IMR-90 (cell line): ENCODE measurements at regions not wholly inside any gene's neighbourhood (a gene's known extent, or its start where the extent isn't known, plus 50 kb on each side); places are given as distances from the start of the nearest gene placed in this dataset.

Source experiments
- ATAC-seq: fragments of 200-7000 bp; cut with Tn5 transposase; 2 replicates; pipeline ENCODE4 v1.9.1; 2020; ENCODE audit warnings: low read depth, mild to moderate bottlenecking, moderate library complexity
- BruUV-seq: library from RNA; stranded (reverse); fragments of 400-500 nt; replicated peaks from 2 replicates; lab custom pipeline; 2021; lab: Mats Ljungman, UMichigan
- CTCF ChIA-PET: fragments of 300-600 bp; formaldehyde crosslinking; extraction: SDS; loops from one replicate; lab custom pipeline; 2021; ENCODE audit warnings: antibody characterized with exemption; lab: Yijun Ruan, JAX
- POLR2A ChIA-PET: fragments of 300-600 bp; sonication (Branson Sonifier 250); formaldehyde crosslinking; loops from one replicate; lab custom pipeline; 2022; ENCODE audit warnings: antibody characterized with exemption; ENCODE audit not compliant: unreplicated experiment; lab: Charles Lee
- DNase-seq: peaks from one replicate; pipeline ENCODE4 v3.0.0; 2013
- H2AFZ ChIP-seq: replicated peaks from 2 replicates; pipeline ENCODE3; 2013; ENCODE audit warnings: low read length, mild to moderate bottlenecking; ENCODE audit not compliant: poor library complexity
- H2AK5ac ChIP-seq: 2 replicates; pipeline ENCODE4 v1.6.1; 2013; ENCODE audit warnings: low read depth, low read length, inconsistent platforms
- H2AK9ac ChIP-seq: replicated peaks from 2 replicates; pipeline ENCODE3; 2013; ENCODE audit warnings: mild to moderate bottlenecking, low read depth, low read length, moderate library complexity; ENCODE audit not compliant: poor library complexity
- H2BK120ac ChIP-seq: 2 replicates; pipeline ENCODE4 v1.6.1; 2013; ENCODE audit warnings: low read depth, low read length, inconsistent platforms
- H2BK15ac ChIP-seq: 3 replicates; pipeline ENCODE4 v1.6.1; 2013; ENCODE audit warnings: low read depth, low read length, inconsistent platforms
- H2BK20ac ChIP-seq: 2 replicates; pipeline ENCODE4 v1.6.1; 2013; ENCODE audit warnings: low read depth, mild to moderate bottlenecking, inconsistent platforms, low read length, moderate library complexity
- H2BK5ac ChIP-seq: 2 replicates; pipeline ENCODE4 v1.6.1; 2013; ENCODE audit warnings: mild to moderate bottlenecking, low read depth, low read length, inconsistent platforms; ENCODE audit not compliant: poor library complexity, severe bottlenecking
- H3K14ac ChIP-seq: replicated peaks from 2 replicates; pipeline ENCODE4 v1.6.1; 2013; ENCODE audit warnings: low read depth, low read length, inconsistent platforms
- H3K18ac ChIP-seq: 2 replicates; pipeline ENCODE4 v1.6.1; 2013; ENCODE audit warnings: low read depth, low read length, control low read depth
- H3K23ac ChIP-seq: 2 replicates; pipeline ENCODE4 v1.6.1; 2013; ENCODE audit warnings: low read depth, low read length, inconsistent platforms
- H3K27ac ChIP-seq: 2 replicates; pipeline ENCODE4 v1.5.1; 2013; ENCODE audit warnings: mild to moderate bottlenecking, control low read depth, low read length; ENCODE audit not compliant: insufficient read depth
- H3K27me3 ChIP-seq: 2 replicates; pipeline ENCODE4 v1.6.1; 2013; ENCODE audit warnings: low read length; ENCODE audit not compliant: control insufficient read depth, insufficient read depth
- H3K36me3 ChIP-seq: 2 replicates; pipeline ENCODE4 v1.6.1; 2013; ENCODE audit warnings: low read length, mixed read lengths; ENCODE audit not compliant: control insufficient read depth, insufficient read depth
- H3K4ac ChIP-seq: 2 replicates; pipeline ENCODE4 v1.6.1; 2013; ENCODE audit warnings: low read depth, low read length, inconsistent platforms
- H3K4me1 ChIP-seq: 2 replicates; pipeline ENCODE4 v1.6.1; 2013; ENCODE audit warnings: low read length, mixed read lengths; ENCODE audit not compliant: control insufficient read depth, insufficient read depth
- H3K4me2 ChIP-seq: 2 replicates; pipeline ENCODE4 v1.6.1; 2013; ENCODE audit warnings: low read depth, mild to moderate bottlenecking, control low read depth, low read length, moderate library complexity
- H3K4me3 ChIP-seq: 2 replicates; pipeline ENCODE4 v1.5.1; 2013; ENCODE audit warnings: low read depth, mild to moderate bottlenecking, control low read depth, low read length, moderate library complexity; ENCODE audit not compliant: insufficient read depth
- H3K56ac ChIP-seq: 2 replicates; pipeline ENCODE4 v1.6.1; 2013; ENCODE audit warnings: low read length, inconsistent platforms; ENCODE audit not compliant: insufficient read depth; ENCODE audit errors: extremely low read depth
- H3K79me1 ChIP-seq, 2 experiments: 2 replicates each; pipeline ENCODE4 v1.6.1; 2013; ENCODE audit warnings: low read length in 2 of 2, inconsistent platforms in 1 of 2, low read depth in 1 of 2
- H3K9ac ChIP-seq: 2 replicates; pipeline ENCODE4 v1.6.1; 2013; ENCODE audit warnings: low read depth, low read length, control low read depth
- H3K9me1 ChIP-seq: 2 replicates; pipeline ENCODE4 v1.6.1; 2013; ENCODE audit warnings: low read length, inconsistent platforms; ENCODE audit not compliant: insufficient read depth
- H3K9me3 ChIP-seq: 2 replicates; pipeline ENCODE4 v1.6.1; 2013; ENCODE audit warnings: low read length; ENCODE audit not compliant: control insufficient read depth, insufficient read depth
- H4K20me1 ChIP-seq: 2 replicates; pipeline ENCODE4 v1.6.1; 2013; ENCODE audit warnings: low read length, inconsistent platforms; ENCODE audit not compliant: insufficient read depth
- H4K5ac ChIP-seq: 2 replicates; pipeline ENCODE4 v1.6.1; 2013; ENCODE audit warnings: mild to moderate bottlenecking, low read depth, low read length, control low read depth
- H4K8ac ChIP-seq, 2 experiments: 2 replicates each; pipeline ENCODE4 v1.6.1; 2013; ENCODE audit warnings: low read depth in 2 of 2, low read length in 2 of 2, control low read depth in 1 of 2, inconsistent platforms in 1 of 2
- H4K91ac ChIP-seq: 2 replicates; pipeline ENCODE4 v1.6.1; 2013; ENCODE audit warnings: low read depth, low read length, inconsistent platforms; ENCODE audit not compliant: insufficient read depth
- CEBPB ChIP-seq: IDR thresholded peaks from 2 replicates; pipeline ENCODE4 v1.6.1; 2012; ENCODE audit warnings: low read depth, low read length, improper control_type of control experiment
- FOS ChIP-seq: fragments of 150-350 bp; IDR thresholded peaks from 2 replicates; pipeline ENCODE4 v1.6.1; 2016; ENCODE audit warnings: low read depth, low read length
- NFE2L2 ChIP-seq: fragments of 150-350 bp; IDR thresholded peaks from 2 replicates; pipeline ENCODE4 v1.6.1; 2016; ENCODE audit warnings: low read depth, mild to moderate bottlenecking, low read length
- POLR2A ChIP-seq: IDR thresholded peaks from 2 replicates; pipeline ENCODE4 v1.6.1; 2012; ENCODE audit warnings: mild to moderate bottlenecking, low read depth, low read length
- WGBS, 2 experiments: methylation state at CpG; one replicate each; pipeline versions ENCODE4 v1.1.5 to v1.1.7; 2013; ENCODE audit warnings: missing lambda C conversion rate in 2 of 2; ENCODE audit not compliant: insufficient read length in 1 of 2; ENCODE audit errors: extremely low coverage in 2 of 2; 5-methylcytosine and 5-hydroxymethylcytosine counted together
- dilution Hi-C: fragments of 300-500 bp; cut with HindIII; formaldehyde crosslinking; loops from one replicate; pipeline ENCODE4 v1.14.3; 2018; ENCODE audit warnings: low sequenced_read_pairs; ENCODE audit not compliant: unreplicated experiment
- in situ Hi-C: fragments of 300-500 bp; cut with MboI; formaldehyde crosslinking; loops from 3 replicates; pipeline ENCODE4 v1.14.3; 2019; ENCODE audit warnings: low sequenced_read_pairs, inconsistent platforms, mixed read lengths
- intact Hi-C: fragments of 100-400 bp; cut with micrococcal nuclease; formaldehyde crosslinking; loops from 2 replicates; pipeline ENCODE4 v1.10.0; 2022

DNA sequence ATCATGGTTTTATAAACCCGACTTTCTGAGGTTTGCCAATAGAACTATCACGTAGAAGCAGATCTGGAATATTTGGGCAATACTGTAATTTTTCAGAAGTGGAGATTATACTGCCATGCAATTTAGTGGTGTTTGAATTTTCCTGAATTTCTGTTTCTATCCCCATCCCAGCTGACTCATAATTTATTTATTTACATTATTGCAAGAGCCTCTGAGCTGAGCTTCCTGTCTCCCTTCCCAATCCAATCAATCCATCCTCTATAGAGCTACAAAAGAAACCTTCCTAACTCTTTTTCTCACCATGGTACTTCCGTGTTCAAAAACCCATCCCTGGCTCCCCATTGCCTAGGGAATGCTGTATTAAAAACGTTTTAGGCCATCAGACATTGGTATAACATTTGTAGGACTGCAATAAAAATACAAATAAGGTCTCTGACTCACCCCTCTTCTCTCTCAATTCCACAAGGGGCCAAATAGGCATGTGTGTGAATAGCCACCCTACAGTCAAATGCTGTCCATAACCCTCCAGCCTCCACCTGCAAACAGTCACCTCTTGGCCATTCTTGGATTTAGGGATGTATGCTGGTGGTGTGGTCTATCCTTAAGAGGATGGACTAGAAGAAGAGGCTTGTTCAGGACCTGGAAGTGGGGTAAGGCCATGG is 190.7 kb downstream of the CD47 start:
- no peak overlapping the region for H3K56ac ChIP-seq
- CTCF ChIA-PET, result no interaction called here
- H2AFZ ChIP-seq, result no peak overlapping the region
- H2AK5ac ChIP-seq, result peak overlapping the region; percentile 44; the same call in 1 of the 2 replicates
- no peak overlapping the region for H3K4me2 ChIP-seq
- H2BK5ac ChIP-seq, result no peak overlapping the region
- peak; percentile 54 for DNase-seq
- no peaks in the 10 kb centered on the region for H4K20me1 ChIP-seq
- POLR2A ChIA-PET, result no interaction called here
- no peak overlapping the region for H2AK9ac ChIP-seq
- no peak overlapping the region for H2BK20ac ChIP-seq
- H3K4me3 ChIP-seq, result no peak overlapping the region
- in situ Hi-C loops, result no loop called here
- WGBS, 2 experiments, result no CpG with 5 or more reads among the region's 4 CpGs
- no peak overlapping the region; a peak in 1 of 4 replicates for H4K8ac ChIP-seq
- H3K4me1 ChIP-seq, result peaks cover 7% of the 10 kb centered on the region; the same call in 1 of the 2 replicates
- H3K27me3 ChIP-seq, result peaks cover 4% of the 10 kb centered on the region
- no peak overlapping the region for H3K18ac ChIP-seq
- no peak overlapping the region; the same call in 1 of the 2 replicates for H3K4ac ChIP-seq
- H2BK120ac ChIP-seq, result no peak overlapping the region
- H3K14ac ChIP-seq, result peak overlapping the region; percentile 48; the same call in 1 of the 2 replicates
- no peak overlapping the region; the same call in 2 of the 3 replicates for H2BK15ac ChIP-seq
- dilution Hi-C loops, result no loop called here
- no peak overlapping the region for H4K5ac ChIP-seq
- H3K23ac ChIP-seq, result no peak overlapping the region
- intact Hi-C loops, result no loop called here
- peak; percentile 60 for ATAC-seq
- no peak overlapping the region for H4K91ac ChIP-seq
- H3K27ac ChIP-seq, result no peak overlapping the region
- TF ChIP-seq FOS (no peak), POLR2A (no peak), NFE2L2 (no peak), CEBPB (0 out of 2 replicates have a peak, but pooled peaks have one; percentile 19)
- no peaks in the 10 kb centered on the region for H3K36me3 ChIP-seq
- H3K79me1 ChIP-seq, result no peaks in the 10 kb centered on the region
- H3K9me3 ChIP-seq, result no peaks in the 10 kb centered on the region
- H3K9me1 ChIP-seq, result 0 out of 2 replicates have a peak, but pooled peaks cover 7% of the 10 kb centered on the region
- no peak overlapping the region for H3K9ac ChIP-seq
- BruUV-seq, result no TSS peak
